AG08395 (cell line): ENCODE measurements at regions not wholly inside any gene's neighbourhood (a gene's known extent, or its start where the extent isn't known, plus 50 kb on each side); places are given as distances from the start of the nearest gene placed in this dataset.

Source experiments
- DNase-seq: peaks from one replicate; pipeline ENCODE4 v3.0.0; 2012; ENCODE audit warnings: mixed read lengths, low spot score

DNA sequence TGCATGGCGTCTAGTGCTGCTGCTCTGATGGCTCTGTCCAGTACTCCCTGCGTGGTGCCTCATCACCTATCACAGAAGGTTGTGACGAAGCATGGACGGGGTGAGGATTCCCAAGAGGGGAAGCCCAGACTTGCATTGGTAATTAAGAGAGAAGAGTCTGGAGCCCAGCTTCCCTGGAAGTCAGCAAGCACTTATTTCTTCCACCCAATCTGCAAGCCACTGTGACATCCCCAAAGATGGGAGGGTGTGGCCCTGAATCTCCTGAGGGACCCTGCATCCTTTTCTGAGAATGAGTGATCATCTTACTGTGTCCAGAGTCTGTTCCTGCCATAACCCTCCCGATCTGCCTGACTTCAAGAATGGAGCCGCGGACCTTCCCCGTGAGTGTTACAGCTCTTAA, 166.7 kb downstream of the PTPN20 start:
- no peak for DNase-seq

DNA sequence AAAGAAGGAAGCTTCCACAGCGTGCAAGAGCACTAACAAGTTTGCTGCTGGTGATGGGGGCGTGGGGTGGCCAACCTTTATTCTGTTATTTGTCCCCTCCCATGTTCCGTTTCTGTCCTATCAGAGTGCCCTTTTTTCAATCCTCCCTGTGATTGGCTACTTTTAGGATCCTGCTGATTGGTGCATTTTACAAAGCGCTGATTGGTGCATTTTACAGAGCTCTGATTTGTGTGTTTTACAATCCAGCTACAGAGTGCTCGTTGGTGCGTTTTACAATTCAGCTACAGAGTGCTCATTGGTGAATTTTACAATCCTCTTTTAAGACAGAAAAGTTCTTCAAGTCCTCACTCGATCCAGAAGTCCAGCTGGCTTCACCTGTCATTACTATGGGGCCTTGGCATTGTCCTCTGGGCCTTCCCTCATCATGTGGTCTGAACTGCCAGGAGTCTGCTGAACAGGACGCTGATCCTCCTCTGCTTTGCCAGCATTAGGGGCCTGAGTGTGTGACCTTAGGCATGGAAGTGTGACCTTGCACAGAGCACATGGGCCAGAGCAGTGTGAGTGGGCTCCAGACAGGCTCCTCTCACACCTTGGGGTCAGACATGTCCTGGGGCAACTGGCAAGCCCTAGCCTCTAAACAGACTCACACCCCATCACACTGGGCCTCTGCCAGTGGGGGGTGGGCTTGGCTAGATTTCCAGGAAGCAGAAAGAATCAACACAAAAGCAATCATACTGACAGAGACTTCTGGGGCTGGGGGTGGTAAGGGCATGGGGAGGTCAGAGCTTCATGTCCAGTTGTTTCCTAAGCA, 167.4 kb downstream of the PTPN20 start:
- DNase-seq, result no peak

DNA sequence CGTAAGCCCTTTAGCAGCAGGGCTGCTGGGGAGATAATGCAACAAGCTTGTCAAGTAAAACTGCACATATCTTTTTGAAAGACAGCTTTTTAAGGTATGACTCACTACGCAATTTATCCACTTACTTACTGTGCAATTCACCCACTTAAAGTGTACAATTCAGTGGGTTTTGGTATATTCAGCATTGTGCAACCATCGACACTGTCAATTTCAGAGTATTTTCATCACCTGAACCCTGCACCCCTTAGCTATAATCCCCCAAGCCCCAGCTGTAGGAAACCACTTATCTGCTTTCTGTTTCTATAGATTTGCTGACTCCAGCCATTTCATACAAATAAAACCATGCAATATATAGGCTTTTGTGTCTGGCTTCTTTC, 168.0 kb downstream of the PTPN20 start:
- DNase-seq, result no peak

DNA sequence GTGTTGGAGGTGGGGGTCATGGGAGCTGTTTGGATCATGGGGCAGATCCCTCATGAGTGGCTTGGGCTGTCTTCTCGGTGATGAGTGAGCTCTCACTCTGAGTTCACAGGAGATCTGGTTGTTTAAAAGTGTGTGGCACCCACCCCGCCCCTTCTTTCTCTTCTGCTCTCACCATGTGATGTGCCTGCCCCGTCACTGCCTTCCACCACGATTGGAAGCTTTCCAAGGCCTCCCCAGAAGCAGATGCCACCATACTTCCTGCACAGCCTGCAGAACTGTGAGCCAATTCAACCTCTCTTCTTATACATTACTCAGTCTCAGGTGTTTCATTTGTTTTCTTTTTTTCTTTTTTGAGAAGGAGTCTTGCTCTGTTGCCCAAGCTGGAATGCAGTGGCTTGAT, 170.0 kb downstream of the PTPN20 start:
- no peak for DNase-seq

DNA sequence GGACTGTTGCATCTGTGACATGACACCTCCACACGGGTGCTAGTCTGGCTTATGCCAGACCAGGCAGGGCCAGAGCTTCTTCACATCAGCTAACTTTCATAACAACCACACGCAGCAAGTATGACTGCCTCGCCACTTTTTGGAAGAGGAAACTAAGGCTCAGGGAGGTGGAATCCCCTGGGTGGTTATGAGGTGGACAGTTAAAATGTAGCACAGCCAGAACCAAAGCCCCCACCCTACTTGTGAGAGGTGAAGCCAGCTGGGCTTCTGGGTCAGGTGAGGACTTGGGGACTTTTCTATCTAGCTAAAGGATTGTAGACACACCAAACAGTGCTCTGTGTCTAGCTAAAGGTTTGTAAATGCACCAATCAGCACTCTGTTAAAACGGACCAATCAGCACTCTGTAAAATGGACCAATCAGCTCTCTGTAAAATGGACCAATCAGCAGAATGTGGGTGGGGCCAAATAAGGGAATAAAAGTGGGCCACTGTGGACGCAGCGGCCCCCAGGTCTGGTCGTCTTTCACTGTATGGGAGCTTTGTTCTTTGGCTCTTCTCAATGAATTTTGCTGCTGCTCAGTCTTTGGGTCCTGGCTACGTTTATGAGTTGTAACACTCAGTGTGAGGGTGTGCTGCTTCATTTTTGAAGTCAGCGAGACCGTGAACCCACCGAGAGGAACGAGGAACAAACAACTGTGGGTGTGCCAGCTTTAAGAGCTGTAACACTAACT, 171.0 kb downstream of the PTPN20 start:
- no peak for DNase-seq

DNA sequence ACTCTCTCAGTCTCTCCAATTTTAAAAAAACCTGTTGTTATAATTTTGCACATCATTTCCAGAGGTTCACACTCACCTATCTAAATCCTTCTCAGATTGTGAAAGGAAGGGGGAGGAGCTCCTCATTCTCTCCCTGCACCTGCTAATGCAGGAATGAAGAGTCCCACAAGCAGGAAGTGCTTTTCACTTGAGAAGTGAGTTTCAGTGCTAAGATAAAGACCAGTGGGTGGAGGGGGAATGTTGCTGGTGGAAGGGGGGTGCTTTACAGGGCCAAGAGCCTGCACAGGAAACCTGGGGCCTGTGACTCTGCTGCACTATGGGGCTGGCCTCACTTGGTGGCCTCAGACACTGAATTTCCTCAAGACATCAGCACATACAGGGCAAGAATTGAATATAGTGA, 176.4 kb downstream of the PTPN20 start:
- DNase-seq, result no peak

DNA sequence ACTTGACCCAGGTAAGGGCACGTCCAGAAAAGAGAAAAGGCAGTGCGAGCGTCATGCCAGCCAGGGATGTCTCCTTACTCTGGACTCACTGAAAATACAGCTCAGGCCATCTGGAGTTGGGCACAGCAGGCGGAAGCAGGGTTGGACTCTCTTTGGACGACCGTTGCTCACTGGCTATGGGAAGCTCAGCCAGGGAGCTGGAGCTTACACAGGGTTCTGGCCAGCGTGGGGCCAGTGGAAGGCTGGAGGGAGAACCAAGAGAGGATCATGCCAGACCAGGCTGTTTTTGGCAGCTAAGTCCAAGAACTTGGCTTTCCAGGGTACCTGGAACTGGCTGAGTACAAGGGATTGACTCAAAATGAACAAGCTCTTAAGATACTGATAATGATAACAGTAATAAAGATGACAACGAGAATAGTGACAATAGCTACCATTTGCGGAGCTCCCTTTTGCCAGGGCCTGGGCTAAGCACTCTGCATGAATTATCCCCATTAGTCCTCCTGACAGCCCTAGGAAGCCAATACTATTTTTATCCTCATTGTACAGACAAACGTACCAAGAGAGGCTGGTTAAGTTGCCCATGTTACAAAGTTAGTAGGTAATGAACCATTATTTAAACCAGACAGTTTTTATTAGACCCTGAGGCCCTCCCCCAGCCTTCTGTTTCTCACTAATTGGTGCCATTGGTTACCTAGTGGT, 177.6 kb downstream of the PTPN20 start:
- no peak for DNase-seq

DNA sequence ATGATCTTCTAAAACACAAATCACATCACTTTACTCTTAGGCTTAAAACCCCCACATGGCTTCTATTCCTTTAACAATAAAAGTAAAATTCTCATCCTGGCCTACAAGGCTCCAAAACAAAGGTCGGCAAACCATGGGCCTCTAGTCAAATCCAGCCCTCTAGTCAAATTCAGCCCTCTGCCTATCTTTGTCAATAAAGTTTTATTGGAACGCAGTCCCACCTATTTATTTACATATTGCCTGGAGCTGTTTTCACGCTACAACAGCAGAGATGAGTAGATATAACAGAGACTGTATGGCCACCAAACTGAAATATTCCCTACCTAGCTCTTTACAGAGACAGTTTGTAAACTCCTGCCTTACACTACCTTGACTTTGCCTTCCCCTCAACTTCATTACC, 178.8 kb downstream of the PTPN20 start:
- DNase-seq, result no peak

DNA sequence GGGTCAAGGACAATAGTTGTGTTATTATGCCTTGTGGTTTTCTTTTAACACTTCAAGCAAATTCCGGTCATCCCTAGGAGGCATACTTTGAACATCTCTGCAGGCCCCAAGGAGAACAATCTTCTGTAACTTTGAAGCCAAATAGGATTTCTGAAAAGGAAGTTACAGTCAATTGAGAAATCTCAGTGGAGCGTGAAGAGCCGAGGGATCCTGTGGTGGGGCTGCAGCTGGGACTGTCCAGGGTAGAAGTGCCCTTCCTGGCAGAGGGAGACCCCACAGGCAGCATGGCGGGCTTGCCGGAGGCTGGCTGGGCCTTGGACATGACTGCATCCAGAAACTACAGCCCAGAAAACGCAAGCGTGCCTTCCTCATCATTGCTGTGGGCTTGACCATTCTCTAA, 179.7 kb downstream of the PTPN20 start:
- no peak for DNase-seq

DNA sequence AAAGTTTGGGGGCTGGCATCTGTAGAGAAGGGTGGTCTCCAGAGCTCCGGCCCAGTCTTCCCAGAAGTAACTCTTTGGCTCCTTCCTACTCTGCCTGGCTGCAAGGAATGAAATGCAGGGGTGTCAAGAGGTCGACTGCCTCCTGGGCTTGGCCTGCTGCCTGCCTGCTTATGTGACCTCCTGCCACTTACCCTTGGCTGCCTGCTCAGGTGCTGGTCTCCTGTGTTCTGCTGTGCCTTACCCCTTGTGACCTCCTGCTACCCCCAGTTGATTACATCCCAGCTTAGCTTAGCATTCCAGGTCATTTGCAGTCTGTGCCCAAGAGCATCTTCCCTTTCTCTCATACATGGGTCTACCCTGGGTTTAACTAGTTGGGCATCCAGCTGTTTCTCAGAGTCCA, 180.2 kb downstream of the PTPN20 start:
- DNase-seq, result no peak

DNA sequence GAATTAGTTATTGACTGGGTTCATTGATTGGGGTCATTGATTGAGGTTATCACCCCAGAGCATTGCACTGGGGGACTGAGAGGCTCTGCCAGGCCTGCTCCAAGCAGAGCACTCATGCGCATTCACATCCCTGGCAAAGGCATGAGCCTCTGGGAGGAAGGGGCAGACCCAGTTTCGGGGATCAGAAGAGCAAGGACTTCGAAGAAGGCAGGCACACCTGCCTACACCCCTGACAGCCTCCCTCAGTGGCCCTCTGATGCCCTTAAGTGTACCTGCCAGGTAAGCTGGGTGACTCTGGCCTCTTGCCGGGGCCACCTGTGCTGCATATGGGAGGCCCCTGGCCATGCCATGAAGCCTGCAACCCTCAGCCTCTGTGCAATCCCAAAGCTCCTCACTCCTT, 181.1 kb downstream of the PTPN20 start:
- no peak for DNase-seq

DNA sequence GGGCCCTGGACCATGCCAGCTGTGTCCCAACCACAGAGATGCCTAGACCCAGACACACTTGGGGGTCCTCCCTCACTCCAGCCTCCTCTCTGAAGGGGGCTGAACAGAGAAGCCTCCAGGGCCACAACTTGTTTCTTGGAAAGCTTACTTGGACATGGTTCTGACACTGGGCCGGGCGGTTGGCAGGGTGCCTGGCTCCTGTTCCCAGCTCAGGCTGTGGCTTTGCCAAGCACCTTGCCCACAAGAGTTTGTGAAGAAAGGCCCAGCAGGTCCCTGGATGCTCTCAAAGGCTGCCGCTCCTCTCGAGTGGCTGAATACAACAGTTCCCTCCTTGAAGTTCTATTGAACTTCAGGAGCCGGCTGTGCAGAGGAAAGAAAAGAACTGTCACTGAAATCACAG, 181.6 kb downstream of the PTPN20 start:
- DNase-seq, result no peak

DNA sequence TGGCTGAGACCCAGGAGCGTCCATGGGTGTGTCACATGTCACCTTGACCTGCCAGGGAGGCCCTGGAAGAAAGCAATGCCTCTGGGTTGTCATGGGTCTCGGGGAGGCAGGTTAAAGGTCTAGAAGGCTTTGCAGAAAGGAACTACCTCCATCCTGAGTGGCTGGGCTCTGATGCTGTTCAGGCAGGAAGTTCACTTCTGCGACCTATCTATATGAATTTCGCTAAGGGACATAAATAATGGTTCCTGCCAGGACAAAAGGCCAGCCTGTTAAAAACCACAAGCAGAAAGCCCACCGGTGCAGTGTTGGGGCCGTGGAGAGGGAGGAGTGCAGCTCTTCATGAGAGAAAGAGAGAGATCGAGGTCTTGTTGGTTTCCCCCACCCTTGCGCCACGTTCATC, 182.9 kb downstream of the PTPN20 start:
- no peak for DNase-seq

DNA sequence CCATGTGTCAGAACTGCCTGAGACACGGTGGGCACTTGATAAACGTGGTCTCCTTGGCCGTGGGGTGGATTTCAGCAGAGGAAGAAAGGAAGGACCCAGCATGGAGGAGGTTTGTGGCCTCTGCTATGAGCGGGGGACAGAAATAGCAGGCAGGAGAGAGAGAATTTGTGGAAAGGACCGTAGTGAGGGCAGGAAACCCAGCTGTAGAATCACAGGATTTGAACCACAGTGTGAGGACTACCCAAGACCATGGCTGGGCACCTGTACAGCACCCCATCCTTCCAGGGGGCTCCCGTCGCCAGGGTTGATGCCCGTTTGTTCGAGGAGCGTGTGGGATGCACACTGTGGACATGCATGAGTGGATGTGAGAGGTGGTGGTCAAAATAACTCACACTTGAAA, 183.4 kb downstream of the PTPN20 start:
- no peak for DNase-seq

DNA sequence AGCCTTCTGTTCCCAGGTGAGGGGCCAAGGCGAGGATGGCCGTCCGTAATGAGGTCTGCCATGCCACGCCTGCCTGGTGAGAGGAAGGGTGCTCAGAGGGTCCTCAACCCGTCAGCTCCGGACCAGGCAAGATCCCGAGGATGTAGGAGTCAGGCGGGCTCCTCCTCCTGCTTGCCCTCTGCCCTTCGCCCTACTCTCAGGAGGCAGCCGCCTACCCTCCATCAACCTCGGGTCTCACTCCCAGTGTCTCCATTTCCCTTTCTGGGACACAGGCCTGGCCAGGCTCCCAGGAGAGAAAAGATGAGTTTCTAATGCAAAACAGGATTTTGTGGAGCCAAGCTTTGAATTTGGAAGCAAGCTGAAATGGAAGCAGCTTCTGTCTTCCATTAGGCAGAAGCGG, 184.0 kb downstream of the PTPN20 start:
- no peak for DNase-seq

DNA sequence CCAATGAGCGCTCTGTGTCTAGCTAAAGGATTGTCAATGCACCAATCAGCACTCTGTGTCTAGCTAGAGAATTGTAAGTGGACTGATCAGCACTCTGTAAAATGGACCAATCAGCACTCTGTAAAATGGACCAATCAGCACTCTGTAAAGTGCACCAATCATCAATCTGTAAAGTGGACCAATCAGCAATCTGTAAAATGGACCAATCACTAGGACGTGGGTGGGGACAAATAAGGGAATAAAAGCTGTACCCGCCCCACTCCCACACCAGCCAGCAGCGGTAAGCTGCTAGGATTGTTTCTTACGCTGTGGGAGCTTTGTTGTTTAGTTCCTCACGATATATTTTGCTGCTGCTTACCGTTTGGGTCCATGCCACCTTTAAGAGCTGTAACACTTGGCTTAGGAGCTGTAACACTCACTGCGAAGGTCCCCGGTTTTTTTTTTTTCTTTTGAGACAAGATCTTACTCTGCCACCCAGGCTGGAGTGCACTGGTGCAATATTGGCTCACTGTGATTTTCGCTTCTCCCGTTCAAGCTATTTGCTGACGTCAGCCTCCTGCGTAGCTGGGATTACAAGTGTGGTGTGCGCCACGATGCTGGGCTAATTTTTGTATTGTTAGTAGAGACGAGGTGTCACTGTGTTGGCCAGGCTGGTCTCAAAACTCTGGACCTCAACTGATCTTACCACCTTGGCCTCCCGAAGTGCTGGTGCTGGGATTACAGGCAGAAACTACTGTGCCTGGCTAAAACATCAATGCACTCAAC, 184.8 kb downstream of the PTPN20 start:
- no peak for DNase-seq

DNA sequence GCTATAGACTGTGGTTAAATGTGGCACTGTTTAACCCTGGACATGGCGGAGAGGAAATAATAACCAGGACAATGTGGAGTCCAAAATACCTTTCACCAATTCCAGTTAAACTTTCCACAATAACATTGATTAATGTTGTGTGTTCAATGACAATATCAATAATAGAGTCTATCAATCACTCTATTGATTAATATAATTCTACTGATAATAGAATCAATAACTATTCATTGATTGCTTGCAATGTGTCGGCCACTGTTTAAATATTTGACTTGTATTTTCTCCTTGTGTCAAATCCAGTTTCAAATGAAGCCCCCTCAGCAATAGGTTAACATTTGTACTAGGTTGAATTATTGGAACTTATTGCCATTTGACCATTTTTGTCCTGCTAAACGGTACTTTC, 187.0 kb downstream of the PTPN20 start:
- DNase-seq, result no peak

DNA sequence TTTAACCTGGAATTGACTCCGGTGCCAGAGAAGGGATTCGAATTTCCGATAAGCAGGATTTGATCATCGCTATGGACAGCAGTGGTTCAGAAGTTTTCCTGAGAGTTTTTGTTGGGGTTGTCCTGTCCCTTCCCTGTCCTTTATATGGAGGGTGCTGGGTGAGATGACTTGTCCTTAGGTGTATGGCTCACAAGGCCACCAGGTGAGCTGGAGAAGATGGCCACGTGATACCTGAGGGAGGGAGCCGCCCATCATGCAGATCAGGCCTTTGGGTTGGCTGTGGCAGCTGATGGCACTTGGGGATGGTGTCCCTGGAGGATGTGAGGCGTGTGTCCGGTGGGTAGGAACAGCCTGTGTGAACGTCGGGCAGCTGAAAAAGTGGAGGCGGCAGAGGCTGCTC, 187.7 kb downstream of the PTPN20 start:
- no peak for DNase-seq

DNA sequence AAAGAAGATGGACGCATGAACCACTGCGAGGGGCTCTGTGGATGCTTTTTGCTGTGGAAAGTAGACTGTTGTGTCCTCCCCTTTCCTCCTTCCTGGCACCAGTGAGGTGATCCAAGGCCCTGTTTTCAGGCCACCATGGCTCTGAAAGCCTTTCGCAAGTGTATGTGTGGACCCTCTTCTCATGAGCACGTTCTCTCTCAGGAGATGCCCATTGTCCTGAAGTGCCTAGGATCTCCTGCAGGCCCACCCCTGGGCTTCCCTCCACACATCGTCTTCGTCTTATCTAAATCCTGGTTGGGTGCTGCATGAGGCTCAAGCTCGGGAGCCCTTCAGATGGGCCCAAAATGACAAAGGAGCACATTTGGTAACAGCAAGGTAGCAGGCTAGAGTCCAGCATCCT, 188.2 kb downstream of the PTPN20 start:
- DNase-seq, result no peak

DNA sequence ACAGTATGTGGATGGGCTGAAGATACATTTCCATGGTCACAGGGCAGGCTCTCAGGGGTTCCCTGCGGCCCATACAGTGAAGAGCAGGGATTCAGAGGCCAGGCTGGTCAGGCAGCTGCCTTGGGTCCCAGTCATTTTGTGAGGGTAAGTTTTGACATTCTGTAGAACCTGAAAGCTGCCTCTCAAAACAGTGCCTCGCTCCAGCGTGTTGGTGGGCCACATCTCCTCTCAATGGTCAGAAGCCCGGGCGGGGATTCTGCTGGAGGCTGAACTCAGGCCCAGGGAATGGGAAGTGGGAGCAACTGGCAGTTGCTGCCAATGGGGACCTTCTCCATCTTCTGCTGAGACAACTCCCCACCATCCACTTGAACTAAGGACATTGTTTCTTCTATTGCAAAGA, 190.0 kb downstream of the PTPN20 start:
- DNase-seq, result no peak

DNA sequence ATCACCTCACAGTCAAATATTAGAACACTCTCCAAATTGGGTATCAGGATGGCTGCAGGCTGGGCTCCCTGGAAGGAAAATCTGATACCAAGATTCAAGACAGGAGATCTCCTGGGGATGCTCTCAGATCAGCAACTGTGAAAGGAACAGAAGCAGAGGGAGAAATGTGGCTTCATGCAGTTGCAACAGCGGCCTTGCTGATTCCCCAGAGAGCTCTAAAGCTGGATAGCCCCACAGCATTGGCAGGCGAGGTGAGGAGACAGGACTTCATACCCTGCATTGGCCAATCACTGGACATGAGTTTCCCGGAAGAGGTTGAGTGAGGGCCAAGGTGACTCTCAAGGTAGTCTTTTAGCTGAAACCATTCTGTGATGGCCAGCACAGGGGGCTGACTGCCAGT, 190.6 kb downstream of the PTPN20 start:
- DNase-seq, result no peak

DNA sequence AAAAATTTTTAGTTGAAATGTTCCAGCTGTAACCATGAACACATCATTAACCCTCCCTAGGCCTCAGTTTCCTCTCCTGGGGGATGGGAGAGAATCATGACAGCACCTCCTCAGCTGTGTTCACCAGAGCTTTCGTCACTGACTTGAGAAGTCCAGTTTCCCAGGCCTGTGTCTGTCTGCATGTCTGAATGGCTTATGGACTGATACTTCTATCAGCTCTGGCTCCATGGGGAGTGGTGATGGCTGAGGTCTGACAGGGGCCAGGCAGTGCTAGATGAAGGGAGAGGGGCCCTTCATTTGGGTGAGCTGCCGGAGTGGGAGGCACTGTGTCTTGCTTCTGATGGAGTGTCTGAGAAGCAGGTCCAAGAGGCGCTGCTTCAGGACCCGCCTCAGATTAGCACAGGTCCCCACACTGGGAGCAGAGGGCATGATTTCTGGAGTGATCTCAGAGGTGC, 192.9 kb downstream of the PTPN20 start:
- no peak for DNase-seq
